22Rv1 (cell line): ENCODE measurements at regions not wholly inside any gene's neighbourhood (a gene's known extent, or its start where the extent isn't known, plus 50 kb on each side); places are given as distances from the start of the nearest gene placed in this dataset.
"Not testable (repeated sequence)": the region's sequence is repeated elsewhere in the genome, so short reads cannot be mapped to it uniquely, and the experiment has no call there.

Experiments used
- ZFX ChIP-seq: fragments of 450-650 bp; IDR thresholded peaks from 2 replicates; pipeline ENCODE4 v1.6.1; 2017; ENCODE audit warnings: antibody characterized with exemption, borderline replicate concordance
- TF ChIP-seq, protein P1 (sequence below): fragments of 450-650 bp; IDR thresholded peaks from 2 replicates; pipeline ENCODE4 v1.5.1; 2017; ENCODE audit warnings: mild to moderate bottlenecking

DNA sequence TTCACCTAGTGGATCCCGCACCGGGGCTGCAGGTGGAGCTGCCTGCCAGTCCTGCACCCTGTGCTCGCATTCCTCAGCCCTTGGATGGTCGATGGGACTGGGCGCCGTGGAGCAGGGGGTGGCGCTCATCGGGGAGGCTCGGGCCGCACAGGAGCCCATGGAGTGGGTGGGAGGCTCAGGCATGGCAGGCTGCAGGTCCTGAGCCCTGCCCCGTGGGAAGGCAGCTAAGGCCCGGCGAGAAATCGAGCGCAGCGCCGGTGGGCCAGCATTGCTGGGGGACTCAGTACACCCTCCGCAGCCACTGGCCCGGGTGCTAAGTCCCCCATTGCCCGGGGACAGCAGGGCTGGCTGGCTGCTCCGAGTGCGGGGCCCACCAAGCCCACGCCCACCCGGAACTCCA lies 52.6 kb downstream of the SLC41A2 start:
- TF ChIP-seq, protein P1, sequence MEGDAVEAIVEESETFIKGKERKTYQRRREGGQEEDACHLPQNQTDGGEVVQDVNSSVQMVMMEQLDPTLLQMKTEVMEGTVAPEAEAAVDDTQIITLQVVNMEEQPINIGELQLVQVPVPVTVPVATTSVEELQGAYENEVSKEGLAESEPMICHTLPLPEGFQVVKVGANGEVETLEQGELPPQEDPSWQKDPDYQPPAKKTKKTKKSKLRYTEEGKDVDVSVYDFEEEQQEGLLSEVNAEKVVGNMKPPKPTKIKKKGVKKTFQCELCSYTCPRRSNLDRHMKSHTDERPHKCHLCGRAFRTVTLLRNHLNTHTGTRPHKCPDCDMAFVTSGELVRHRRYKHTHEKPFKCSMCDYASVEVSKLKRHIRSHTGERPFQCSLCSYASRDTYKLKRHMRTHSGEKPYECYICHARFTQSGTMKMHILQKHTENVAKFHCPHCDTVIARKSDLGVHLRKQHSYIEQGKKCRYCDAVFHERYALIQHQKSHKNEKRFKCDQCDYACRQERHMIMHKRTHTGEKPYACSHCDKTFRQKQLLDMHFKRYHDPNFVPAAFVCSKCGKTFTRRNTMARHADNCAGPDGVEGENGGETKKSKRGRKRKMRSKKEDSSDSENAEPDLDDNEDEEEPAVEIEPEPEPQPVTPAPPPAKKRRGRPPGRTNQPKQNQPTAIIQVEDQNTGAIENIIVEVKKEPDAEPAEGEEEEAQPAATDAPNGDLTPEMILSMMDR = not testable (repeated sequence)
- not testable (repeated sequence) for TF ChIP-seq ZFX
